ENCODE measurements at regions not wholly inside any gene's neighbourhood (a gene's known extent, or its start where the extent isn't known, plus 50 kb on each side); places are given as distances from the start of the nearest gene placed in this dataset.

DNA sequence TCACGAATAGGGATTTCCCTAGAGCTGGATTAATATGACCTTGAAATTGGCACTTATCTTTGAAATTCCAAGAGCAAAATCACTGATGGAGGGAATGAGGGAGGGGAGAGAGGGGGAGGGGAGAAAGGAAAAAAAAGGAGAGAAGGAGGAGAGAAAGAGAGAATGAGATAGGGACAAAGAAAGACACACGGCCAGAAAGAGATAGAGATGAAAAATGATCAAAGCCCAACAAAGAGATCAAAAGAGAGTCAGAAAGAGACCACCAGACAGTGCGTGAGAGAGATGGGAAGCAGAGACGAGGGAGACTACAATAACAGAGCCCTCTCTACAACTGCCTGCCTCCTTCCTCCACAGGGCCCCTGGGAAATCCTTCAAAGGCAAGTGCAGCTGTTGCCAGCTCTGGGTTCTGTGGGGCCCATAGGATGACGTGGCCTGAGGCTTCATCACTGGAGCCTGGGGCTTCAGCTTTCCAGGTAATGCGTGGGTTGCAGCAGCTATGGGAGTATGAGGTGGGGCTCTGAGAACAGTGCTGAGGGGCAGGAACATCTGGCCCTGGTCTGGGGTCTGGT, 58.3 kb upstream of the SHB start (continued):
- TF ChIP-seq CHD7 (IDR thresholded peaks at IDR 0.05; ENCODE audit: insufficient replicate concordance, low read length) = no peak
- TF ChIP-seq SIN3A (conservative IDR thresholded peaks at IDR 0.05 in 1 of 2, IDR thresholded peaks at IDR 0.05 in 1 of 2; ENCODE audit: low read depth in 1 of 2, low read length in 2 of 2) = no peak
- no peak for TF ChIP-seq CHD1 (IDR thresholded peaks at IDR 0.05; ENCODE audit: low read depth, low read length)
- TF ChIP-seq RFX5 (IDR thresholded peaks at IDR 0.05; ENCODE audit: borderline replicate concordance, low read depth, low read length) = no peak
- TF ChIP-seq JUND (IDR thresholded peaks at IDR 0.05; ENCODE audit: low read length) = no peak
- TF ChIP-seq MAX (IDR thresholded peaks at IDR 0.05) = no peak
- TF ChIP-seq CHD2 (IDR thresholded peaks at IDR 0.05; ENCODE audit: low read length) = no peak
- no peak for TF ChIP-seq BACH1 (IDR thresholded peaks at IDR 0.05; ENCODE audit: low read length)
- TF ChIP-seq EZH2 (IDR thresholded peaks at IDR 0.05; ENCODE audit: low read depth, low read length, severe bottlenecking) = no peak
- no peak for TF ChIP-seq RAD21 (IDR thresholded peaks at IDR 0.05 in 1 of 2, conservative IDR thresholded peaks at IDR 0.05 in 1 of 2; ENCODE audit: low read depth in 2 of 2, low read length in 2 of 2)
- TF ChIP-seq POLR2AphosphoS5 (IDR thresholded peaks at IDR 0.05; ENCODE audit: low read depth, low read length) = no peak

Measured in H1 (cell line).